HG03066 (cell line): ENCODE measurements at regions not wholly inside any gene's neighbourhood (a gene's known extent, or its start where the extent isn't known, plus 50 kb on each side); places are given as distances from the start of the nearest gene placed in this dataset.

Experiments
- ATAC-seq: cut with Tn5 transposase; IDR thresholded peaks from one replicate; pipeline ENCODE4 v1.9.1; 2021; ENCODE audit warnings: low read depth; ENCODE audit not compliant: unreplicated experiment

- ATAC-seq, result no peak
These were observed 170.2 kb downstream of the UTP18 start for GRCh38 chr17:51430591-51430990.

GRCh38 chr17:51434434-51435170, 174.3 kb downstream of the UTP18 start:
- no peak for ATAC-seq

- no peak for ATAC-seq
These were observed 174.8 kb downstream of the UTP18 start for GRCh38 chr17:51435171-51435552.

GRCh38 chr17:51435641-51436091, 175.3 kb downstream of the UTP18 start:
- no peak for ATAC-seq

GRCh38 chr17:51439395-51440229, 179.3 kb downstream of the UTP18 start:
- no peak for ATAC-seq

GRCh38 chr17:51441431-51441830, 181.1 kb downstream of the UTP18 start:
- ATAC-seq, result no peak

GRCh38 chr17:51442088-51442865, 181.9 kb downstream of the UTP18 start:
- no peak for ATAC-seq

GRCh38 chr17:51443646-51444045, 183.3 kb downstream of the UTP18 start:
- no peak for ATAC-seq

GRCh38 chr17:51445946-51446345, 185.6 kb downstream of the UTP18 start:
- no peak for ATAC-seq

GRCh38 chr17:51454456-51454978, 194.2 kb downstream of the UTP18 start:
- no peak for ATAC-seq

- ATAC-seq, result no peak
These were observed 194.9 kb downstream of the UTP18 start for GRCh38 chr17:51455211-51455610.

GRCh38 chr17:51455931-51456330, 195.6 kb downstream of the UTP18 start:
- ATAC-seq, result no peak

- ATAC-seq, result no peak
These were observed 196.6 kb downstream of the UTP18 start for GRCh38 chr17:51456942-51457341.

GRCh38 chr17:51461578-51462004, 201.2 kb downstream of the UTP18 start:
- peak; percentile 78 for ATAC-seq

GRCh38 chr17:51463353-51463752, 203.0 kb downstream of the UTP18 start:
- no peak for ATAC-seq

GRCh38 chr17:51467336-51467735, 207.0 kb downstream of the UTP18 start:
- no peak for ATAC-seq

- no peak for ATAC-seq
These were observed 212.4 kb downstream of the UTP18 start for GRCh38 chr17:51472670-51473205.

- ATAC-seq, result no peak
These were observed 214.4 kb downstream of the UTP18 start for GRCh38 chr17:51474764-51475163.

GRCh38 chr17:51475730-51476129, 215.4 kb downstream of the UTP18 start:
- ATAC-seq, result no peak

- ATAC-seq, result no peak
These were observed 219.0 kb downstream of the UTP18 start for GRCh38 chr17:51479303-51479702.
